ENCODE measurements at regions not wholly inside any gene's neighbourhood (a gene's known extent, or its start where the extent isn't known, plus 50 kb on each side); places are given as distances from the start of the nearest gene placed in this dataset.
"Not testable (repeated sequence)": the region's sequence is repeated elsewhere in the genome, so short reads cannot be mapped to it uniquely, and the experiment has no call there.

GRCh38 chr6:40881501-40881900 lies 157.5 kb downstream of the UNC5CL start:
- no peak for DNase-seq

DNA sequence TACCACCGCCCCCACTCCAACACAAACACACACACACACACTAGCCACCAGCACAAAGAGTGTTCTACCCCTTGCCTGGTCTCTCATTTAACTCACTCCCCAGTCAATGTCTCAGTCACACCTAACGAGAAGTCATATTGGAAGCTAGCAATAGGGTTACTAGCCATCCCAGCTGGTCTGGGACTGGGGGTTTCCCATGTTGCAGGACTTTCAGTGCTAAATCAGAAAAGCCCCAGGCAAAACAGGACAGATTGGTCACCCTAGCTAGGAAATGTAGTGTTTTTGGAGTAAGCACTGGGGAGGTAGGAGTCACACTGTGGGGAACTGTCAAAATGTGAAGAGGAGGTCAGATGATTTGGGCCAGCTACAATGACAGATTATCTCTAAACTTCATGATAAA lies 158.1 kb downstream of the UNC5CL start:
- DNase-seq: no peak

DNA sequence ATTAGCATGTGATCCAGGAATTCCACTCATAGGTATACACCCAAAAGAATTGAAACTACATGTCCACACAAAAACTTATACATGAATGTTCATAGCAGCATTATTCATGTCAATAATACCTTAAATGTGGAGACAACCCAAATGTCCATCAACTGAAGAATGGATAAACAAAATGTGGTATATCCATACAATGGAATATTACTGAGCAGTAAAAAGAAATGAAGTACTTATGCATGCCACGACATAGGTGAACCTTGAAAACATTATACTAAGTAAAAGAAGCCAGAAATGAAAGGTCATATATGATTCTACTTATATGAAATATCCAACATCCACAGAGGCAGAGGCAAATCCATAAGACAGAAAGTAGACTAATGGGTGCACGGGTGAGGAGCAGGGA lies 159.9 kb downstream of the UNC5CL start:
- no peak for DNase-seq

- DNase-seq: no peak
Observed at GRCh38 chr6:40877362-40877761, 161.7 kb downstream of the UNC5CL start.

DNA sequence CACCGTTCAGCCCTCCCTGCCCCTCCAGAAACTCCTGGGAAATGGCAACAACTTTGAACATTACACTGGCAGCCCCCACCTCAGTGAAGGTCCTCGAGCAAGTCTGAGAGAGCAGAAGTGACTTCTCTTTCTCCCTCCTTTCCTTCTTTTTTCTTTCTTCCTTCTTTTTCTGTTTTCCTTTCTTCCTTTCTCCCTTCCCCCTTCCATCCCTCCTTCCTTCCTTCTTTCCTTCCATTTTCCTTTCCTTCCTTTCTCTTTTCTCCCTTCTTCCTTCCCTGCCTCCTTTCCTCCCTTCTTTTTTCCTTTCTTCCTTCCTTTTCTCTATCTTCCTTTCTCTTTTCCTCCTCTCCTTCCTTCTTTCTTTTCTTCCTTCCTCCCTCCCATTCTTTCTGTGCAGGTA lies 162.7 kb downstream of the UNC5CL start:
- DNase-seq: no peak

DNA sequence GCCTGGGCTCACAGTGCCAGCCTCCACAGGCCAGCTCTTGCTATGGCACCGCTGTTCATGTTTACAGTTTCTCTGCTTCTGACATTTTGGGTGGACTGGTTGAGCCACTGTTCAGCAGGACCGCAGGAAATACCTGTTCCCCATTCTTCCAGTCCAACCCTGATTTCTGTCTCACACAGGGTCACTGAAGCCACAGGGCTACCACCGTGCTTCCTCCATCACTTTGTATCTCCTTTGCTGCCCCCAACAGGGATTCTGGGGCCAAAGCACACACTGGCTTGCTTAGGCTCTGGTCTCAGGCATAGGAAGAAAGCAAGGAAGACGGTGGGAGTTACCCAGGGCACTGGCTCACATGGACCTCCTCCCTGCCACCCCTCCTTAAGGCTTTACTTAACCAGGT lies 164.5 kb downstream of the UNC5CL start:
- DNase-seq: peak; percentile 16

GRCh38 chr6:40871424-40871823 lies 167.6 kb downstream of the UNC5CL start:
- no peak for DNase-seq

- DNase-seq: not testable (repeated sequence)
Observed at GRCh38 chr6:40868089-40868865, 170.7 kb downstream of the UNC5CL start.

DNA sequence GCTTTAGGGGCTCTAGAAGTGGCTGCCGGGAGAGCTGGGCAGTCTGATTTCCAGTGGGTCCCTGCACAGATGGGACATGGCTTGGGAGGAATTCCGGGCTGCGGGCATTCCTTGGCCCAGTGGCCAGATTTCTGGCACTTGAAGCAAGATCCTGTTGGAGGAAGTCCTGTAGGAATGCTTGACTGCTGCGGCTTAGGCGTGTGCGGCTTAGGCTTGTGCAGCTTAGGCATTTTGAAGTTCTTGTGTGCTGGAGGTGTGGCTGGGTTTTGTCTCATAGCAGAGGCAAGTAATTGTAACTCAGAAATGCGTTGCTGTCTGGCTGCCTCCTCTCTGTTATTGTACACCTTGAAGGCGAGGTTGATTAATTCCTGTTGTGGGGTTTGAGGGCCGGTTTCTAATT lies 171.5 kb downstream of the UNC5CL start:
- not testable (repeated sequence) for DNase-seq

GRCh38 chr6:40865259-40865658 lies 173.8 kb downstream of the UNC5CL start:
- DNase-seq: not testable (repeated sequence)

DNA sequence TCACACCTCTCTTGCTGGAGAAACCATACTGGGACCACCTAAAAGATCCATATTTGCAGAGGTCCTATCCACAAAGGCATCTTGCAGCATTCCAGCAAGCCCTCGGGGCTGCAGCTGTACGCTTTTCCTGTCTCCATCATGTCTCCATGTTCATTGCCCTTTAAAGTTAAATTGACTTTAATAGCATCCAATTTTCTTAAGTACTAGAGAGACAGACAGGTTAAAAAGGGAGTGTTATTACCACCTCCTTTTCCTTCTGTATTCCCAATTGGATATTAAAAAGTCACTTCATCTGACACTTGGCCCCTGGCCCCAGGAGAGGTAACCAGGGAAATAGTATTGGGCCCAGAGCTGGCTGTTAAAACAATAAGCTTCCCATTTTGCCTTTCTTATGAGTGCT lies 178.6 kb downstream of the UNC5CL start:
- DNase-seq: no peak

- no peak for DNase-seq
Observed at GRCh38 chr6:40856271-40856670, 182.8 kb downstream of the UNC5CL start.

GRCh38 chr6:40855168-40855880 lies 183.7 kb downstream of the UNC5CL start:
- no peak for DNase-seq

GRCh38 chr6:40854592-40854991 lies 184.4 kb downstream of the UNC5CL start:
- DNase-seq: no peak

GRCh38 chr6:40852779-40853373 lies 186.1 kb downstream of the UNC5CL start:
- DNase-seq: no peak

- no peak for DNase-seq
Observed at GRCh38 chr6:40849546-40849945, 189.5 kb downstream of the UNC5CL start.

- no peak for DNase-seq
Observed at GRCh38 chr6:40848868-40849514, 190.0 kb downstream of the UNC5CL start.

GRCh38 chr6:40848038-40848437 lies 191.0 kb downstream of the UNC5CL start:
- no peak for DNase-seq

DNA sequence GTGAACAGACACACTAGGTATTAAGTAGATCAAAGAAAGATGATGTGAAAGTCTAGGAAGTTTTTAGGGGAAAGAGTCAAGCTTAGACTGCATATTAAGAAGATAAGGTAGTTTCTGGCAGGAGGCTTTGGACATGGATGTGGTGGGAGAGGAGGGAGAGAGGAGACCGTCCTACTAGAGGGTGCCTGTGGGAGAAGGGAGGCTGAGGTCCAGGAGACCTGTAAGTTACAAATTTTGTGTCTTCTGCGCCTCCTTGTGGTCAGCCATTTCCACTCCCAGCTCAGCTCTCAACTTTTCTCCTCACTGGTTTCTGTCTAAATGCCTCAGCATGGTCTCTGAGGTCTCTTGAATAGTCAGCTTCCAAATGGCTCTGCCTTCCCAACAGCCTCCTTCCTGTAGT lies 193.5 kb downstream of the UNC5CL start:
- DNase-seq: no peak

GRCh38 chr6:40844246-40844645 lies 194.8 kb downstream of the UNC5CL start:
- no peak for DNase-seq

- no peak for DNase-seq
Observed at GRCh38 chr6:40841721-40842120, 197.3 kb downstream of the UNC5CL start.

DNA sequence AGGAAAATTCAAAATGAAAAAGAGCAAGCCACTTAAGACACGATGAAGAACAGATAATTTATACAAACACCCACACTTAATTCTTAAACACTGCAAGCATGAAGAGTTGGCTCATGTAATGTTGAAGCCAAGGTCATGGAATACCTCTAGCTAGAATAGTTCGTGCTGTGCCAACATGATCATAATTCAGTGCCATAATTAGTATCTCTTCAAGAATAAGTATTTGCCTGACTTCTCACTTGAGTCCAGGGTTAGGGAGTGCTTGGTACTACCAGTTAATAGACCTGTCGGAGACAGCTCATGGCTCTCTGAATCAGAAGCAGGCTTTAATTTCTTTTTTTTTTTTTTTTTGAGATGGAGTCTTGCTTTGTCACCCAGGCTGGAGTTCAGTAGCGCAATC lies 206.3 kb downstream of the UNC5CL start:
- DNase-seq: no peak

- DNase-seq: no peak
Observed at GRCh38 chr6:40831381-40831780, 207.6 kb downstream of the UNC5CL start.

- no peak for DNase-seq
Observed at GRCh38 chr6:40825102-40825501, 213.9 kb downstream of the UNC5CL start.

All from midbrain (tissue), 1 donor.